Osteocyte (in vitro differentiated cells): ENCODE measurements at regions not wholly inside any gene's neighbourhood (a gene's known extent, or its start where the extent isn't known, plus 50 kb on each side); places are given as distances from the start of the nearest gene placed in this dataset.

Experiments used
- DNase-seq: peaks from one replicate; pipeline ENCODE4 v3.0.0; 2021; ENCODE audit warnings: mixed read lengths; ENCODE audit not compliant: unreplicated experiment; ENCODE audit errors: extremely low spot score
- H3K27ac Mint-ChIP-seq: one replicate; pipeline ENCODE4 v1.8.0; 2021; ENCODE audit warnings: mild to moderate bottlenecking, mixed read lengths; ENCODE audit not compliant: unreplicated experiment
- H3K27me3 Mint-ChIP-seq: one replicate; pipeline ENCODE4 v1.8.0; 2021; ENCODE audit warnings: mixed read lengths; ENCODE audit not compliant: unreplicated experiment
- H3K36me3 Mint-ChIP-seq: one replicate; pipeline ENCODE4 v1.8.0; 2021; ENCODE audit warnings: mixed read lengths; ENCODE audit not compliant: unreplicated experiment
- H3K4me1 Mint-ChIP-seq: one replicate; pipeline ENCODE4 v1.8.0; 2021; ENCODE audit warnings: mixed read lengths; ENCODE audit not compliant: unreplicated experiment
- H3K4me3 Mint-ChIP-seq: one replicate; pipeline ENCODE4 v1.8.0; 2021; ENCODE audit warnings: mild to moderate bottlenecking, moderate library complexity, mixed read lengths; ENCODE audit not compliant: unreplicated experiment
- H3K9me3 Mint-ChIP-seq: one replicate; pipeline ENCODE4 v1.8.0; 2021; ENCODE audit warnings: mixed read lengths; ENCODE audit not compliant: unreplicated experiment
- TF ChIP-seq, protein P1 (sequence below): fragments of 200-600 bp; sonication (generic); IDR thresholded peaks from 2 replicates; pipeline ENCODE4 v1.5.0; 2021; ENCODE audit warnings: antibody characterized with exemption, mild to moderate bottlenecking, moderate library complexity

GRCh38 chr1:238628110-238628509 is 737.4 kb upstream of the ZP4 start:
- DNase-seq = no peak
- Mint-ChIP-seq H3K27ac (peak overlapping the region; percentile 32), H3K36me3 (no peaks in the 10 kb centered on the region), H3K27me3 (no peaks in the 10 kb centered on the region), H3K4me1 (peaks cover 17% of the 10 kb centered on the region), H3K4me3 (no peak overlapping the region), H3K9me3 (peaks cover 13% of the 10 kb centered on the region)
- TF ChIP-seq, protein P1, sequence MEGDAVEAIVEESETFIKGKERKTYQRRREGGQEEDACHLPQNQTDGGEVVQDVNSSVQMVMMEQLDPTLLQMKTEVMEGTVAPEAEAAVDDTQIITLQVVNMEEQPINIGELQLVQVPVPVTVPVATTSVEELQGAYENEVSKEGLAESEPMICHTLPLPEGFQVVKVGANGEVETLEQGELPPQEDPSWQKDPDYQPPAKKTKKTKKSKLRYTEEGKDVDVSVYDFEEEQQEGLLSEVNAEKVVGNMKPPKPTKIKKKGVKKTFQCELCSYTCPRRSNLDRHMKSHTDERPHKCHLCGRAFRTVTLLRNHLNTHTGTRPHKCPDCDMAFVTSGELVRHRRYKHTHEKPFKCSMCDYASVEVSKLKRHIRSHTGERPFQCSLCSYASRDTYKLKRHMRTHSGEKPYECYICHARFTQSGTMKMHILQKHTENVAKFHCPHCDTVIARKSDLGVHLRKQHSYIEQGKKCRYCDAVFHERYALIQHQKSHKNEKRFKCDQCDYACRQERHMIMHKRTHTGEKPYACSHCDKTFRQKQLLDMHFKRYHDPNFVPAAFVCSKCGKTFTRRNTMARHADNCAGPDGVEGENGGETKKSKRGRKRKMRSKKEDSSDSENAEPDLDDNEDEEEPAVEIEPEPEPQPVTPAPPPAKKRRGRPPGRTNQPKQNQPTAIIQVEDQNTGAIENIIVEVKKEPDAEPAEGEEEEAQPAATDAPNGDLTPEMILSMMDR = no peak

DNA sequence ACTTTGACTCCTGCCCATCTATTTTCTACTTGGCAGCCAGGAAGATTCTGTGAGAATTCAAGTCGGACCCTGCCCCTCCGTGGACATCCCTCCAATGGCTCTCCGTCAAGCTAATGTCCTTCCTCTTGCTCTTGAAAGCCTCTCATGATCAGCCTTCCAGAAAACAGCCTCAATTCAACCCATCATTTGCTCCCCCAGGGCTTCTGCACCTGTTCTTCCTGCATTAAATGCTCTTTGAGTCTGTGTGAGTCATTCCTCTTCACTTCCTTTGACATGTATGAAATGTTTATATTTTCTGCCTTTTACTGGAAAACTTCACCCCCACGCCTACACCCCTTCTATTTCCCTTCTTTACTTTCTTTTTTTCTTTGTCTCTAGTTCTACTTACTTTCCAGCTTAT is 734.1 kb upstream of the ZP4 start:
- no peak for DNase-seq
- H3K4me3 Mint-ChIP-seq = no peak overlapping the region

GRCh38 chr1:238621405-238621804 is 730.7 kb upstream of the ZP4 start:
- no peak overlapping the region for H3K4me3 Mint-ChIP-seq
- H3K27me3 Mint-ChIP-seq = no peaks in the 10 kb centered on the region
- H3K27ac Mint-ChIP-seq = no peak overlapping the region
- no peak for DNase-seq
- TF ChIP-seq, protein P1 = no peak
- H3K4me1 Mint-ChIP-seq = peaks cover 8% of the 10 kb centered on the region
- no peaks in the 10 kb centered on the region for H3K9me3 Mint-ChIP-seq
- H3K36me3 Mint-ChIP-seq = no peaks in the 10 kb centered on the region

More for the DNA sequence above, 734.1 kb upstream of the ZP4 start:
- Mint-ChIP-seq H3K9me3 (peaks cover 5% of the 10 kb centered on the region), H3K4me1 (peaks cover 17% of the 10 kb centered on the region), H3K36me3 (no peaks in the 10 kb centered on the region), H3K27ac (no peak overlapping the region), H3K27me3 (no peaks in the 10 kb centered on the region)
- TF ChIP-seq, protein P1 = no peak

- Mint-ChIP-seq H3K27ac (no peak overlapping the region), H3K9me3 (peaks cover 3% of the 10 kb centered on the region), H3K36me3 (no peaks in the 10 kb centered on the region), H3K27me3 (no peaks in the 10 kb centered on the region), H3K4me1 (peaks cover under 1% of the 10 kb centered on the region), H3K4me3 (no peak overlapping the region)
- TF ChIP-seq, protein P1 = no peak
- no peak for DNase-seq
These were observed 728.9 kb upstream of the ZP4 start for GRCh38 chr1:238619652-238620051.

- TF ChIP-seq, protein P1 = no peak
- H3K4me1 Mint-ChIP-seq = no peaks in the 10 kb centered on the region
- peaks cover 7% of the 10 kb centered on the region for H3K9me3 Mint-ChIP-seq
- DNase-seq = no peak
- H3K36me3 Mint-ChIP-seq = no peaks in the 10 kb centered on the region
- H3K27me3 Mint-ChIP-seq = no peaks in the 10 kb centered on the region
- H3K27ac Mint-ChIP-seq = no peak overlapping the region
- no peak overlapping the region for H3K4me3 Mint-ChIP-seq
These were observed 720.7 kb upstream of the ZP4 start for GRCh38 chr1:238611406-238611805.
